MM.1S (cell line): ENCODE measurements at regions not wholly inside any gene's neighbourhood (a gene's known extent, or its start where the extent isn't known, plus 50 kb on each side); places are given as distances from the start of the nearest gene placed in this dataset.

ENCODE experiments used
- DNase-seq: peaks from one replicate; pipeline ENCODE4 v3.0.0-alpha.2; 2015
- H2AFZ ChIP-seq: fragments of 300-600 bp; sonication (generic); 2 replicates; pipeline ENCODE4 v1.6.0; 2016; ENCODE audit warnings: antibody characterized with exemption, low read length
- H3F3A ChIP-seq: fragments of 300-600 bp; sonication (generic); 2 replicates; pipeline ENCODE4 v1.6.1; 2016; ENCODE audit warnings: mild to moderate bottlenecking, antibody characterized with exemption, low read length, moderate library complexity, mixed read lengths; ENCODE audit not compliant: insufficient read depth
- H3K27ac ChIP-seq: fragments of 300-600 bp; sonication (generic); 2 replicates; pipeline ENCODE4 v1.5.1; 2016; ENCODE audit warnings: mild to moderate bottlenecking, low read length
- H3K27me3 ChIP-seq: fragments of 300-600 bp; sonication (generic); replicated peaks from 2 replicates; pipeline ENCODE4 v1.6.0; 2016; ENCODE audit warnings: low read length; ENCODE audit not compliant: insufficient read depth
- H3K36me3 ChIP-seq: fragments of 300-600 bp; sonication (generic); replicated peaks from 2 replicates; pipeline ENCODE4 v1.6.1; 2016; ENCODE audit warnings: mild to moderate bottlenecking, low read length, mixed read lengths; ENCODE audit not compliant: insufficient read depth
- H3K4me1 ChIP-seq: fragments of 300-600 bp; sonication (generic); 2 replicates; pipeline ENCODE4 v1.6.1; 2016; ENCODE audit warnings: low read length, mixed read lengths
- H3K4me2 ChIP-seq: fragments of 300-600 bp; sonication (generic); 2 replicates; pipeline ENCODE4 v1.6.0; 2016; ENCODE audit warnings: low read depth, low read length
- H3K4me3 ChIP-seq: fragments of 300-600 bp; sonication (generic); 2 replicates; pipeline ENCODE4 v1.5.1; 2016; ENCODE audit warnings: low read length, mixed read lengths
- H3K79me2 ChIP-seq: fragments of 300-600 bp; sonication (generic); 2 replicates; pipeline ENCODE4 v1.6.1; 2016; ENCODE audit warnings: mixed run types, low read length, mixed read lengths
- H3K9ac ChIP-seq: fragments of 300-600 bp; sonication (generic); 2 replicates; pipeline ENCODE4 v1.6.1; 2016; ENCODE audit warnings: low read length, mixed read lengths
- H3K9me2 ChIP-seq: fragments of 300-600 bp; sonication (generic); replicated peaks from 2 replicates; pipeline ENCODE4 v1.6.1; 2016; ENCODE audit warnings: mild to moderate bottlenecking, low read length, mixed read lengths; ENCODE audit not compliant: insufficient read depth
- H3K9me3 ChIP-seq: fragments of 300-600 bp; sonication (generic); replicated peaks from 2 replicates; pipeline ENCODE4 v1.6.1; 2016; ENCODE audit warnings: mild to moderate bottlenecking, low read length, mixed read lengths; ENCODE audit not compliant: insufficient read depth
- H4K20me1 ChIP-seq: fragments of 300-600 bp; sonication (generic); 2 replicates; pipeline ENCODE4 v1.6.1; 2016; ENCODE audit warnings: mild to moderate bottlenecking, low read length, moderate library complexity, mixed read lengths; ENCODE audit not compliant: insufficient read depth
- EZH2 ChIP-seq: fragments of 300-600 bp; sonication (generic); optimal IDR thresholded peaks from 2 replicates; pipeline ENCODE3; 2017; ENCODE audit warnings: low read depth, mild to moderate bottlenecking, antibody characterized with exemption, low read length, mixed read lengths
- EZH2phosphoT487 ChIP-seq: fragments of 300-600 bp; sonication (generic); IDR thresholded peaks from 2 replicates; pipeline ENCODE4 v1.6.1; 2018; ENCODE audit warnings: antibody characterized with exemption, low read length
- TF ChIP-seq, protein P1 (sequence below): fragments of 300-600 bp; sonication (generic); IDR thresholded peaks from 2 replicates; pipeline ENCODE4 v1.5.1; 2016; ENCODE audit warnings: antibody characterized with exemption, low read length, mixed read lengths

DNA sequence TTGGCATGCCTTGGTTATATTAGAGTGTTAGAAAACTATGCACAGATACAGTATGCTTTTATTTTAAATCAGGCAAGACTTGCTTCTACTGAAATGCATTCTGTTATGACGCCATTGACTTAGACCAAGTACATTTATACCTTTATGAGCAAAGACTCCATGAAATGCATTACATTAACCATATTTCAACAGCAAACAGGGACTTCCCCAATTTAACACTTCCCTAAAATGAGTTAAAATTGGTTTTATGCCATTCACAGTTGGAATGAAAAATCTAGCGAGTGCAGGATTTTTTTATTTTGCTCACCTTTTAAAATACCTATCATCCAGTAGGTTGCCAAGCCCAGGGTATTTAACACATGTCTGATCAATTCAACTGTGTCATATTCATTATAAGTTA, 272.1 kb upstream of the IZUMO3 start:
- Histone ChIP-seq H3K4me2 (no peak overlapping the region), H2AFZ (no peak overlapping the region), H3K36me3 (no peaks in the 10 kb centered on the region), H4K20me1 (no peaks in the 10 kb centered on the region), H3K9me2 (no peaks in the 10 kb centered on the region), H3K27ac (no peak overlapping the region), H3K4me1 (no peaks in the 10 kb centered on the region), H3K9ac (no peak overlapping the region), H3F3A (no peaks in the 10 kb centered on the region), H3K79me2 (no peaks in the 10 kb centered on the region), H3K9me3 (no peaks in the 10 kb centered on the region), H3K27me3 (no peaks in the 10 kb centered on the region), H3K4me3 (no peak overlapping the region)
- no peak for DNase-seq
- TF ChIP-seq, protein P1, sequence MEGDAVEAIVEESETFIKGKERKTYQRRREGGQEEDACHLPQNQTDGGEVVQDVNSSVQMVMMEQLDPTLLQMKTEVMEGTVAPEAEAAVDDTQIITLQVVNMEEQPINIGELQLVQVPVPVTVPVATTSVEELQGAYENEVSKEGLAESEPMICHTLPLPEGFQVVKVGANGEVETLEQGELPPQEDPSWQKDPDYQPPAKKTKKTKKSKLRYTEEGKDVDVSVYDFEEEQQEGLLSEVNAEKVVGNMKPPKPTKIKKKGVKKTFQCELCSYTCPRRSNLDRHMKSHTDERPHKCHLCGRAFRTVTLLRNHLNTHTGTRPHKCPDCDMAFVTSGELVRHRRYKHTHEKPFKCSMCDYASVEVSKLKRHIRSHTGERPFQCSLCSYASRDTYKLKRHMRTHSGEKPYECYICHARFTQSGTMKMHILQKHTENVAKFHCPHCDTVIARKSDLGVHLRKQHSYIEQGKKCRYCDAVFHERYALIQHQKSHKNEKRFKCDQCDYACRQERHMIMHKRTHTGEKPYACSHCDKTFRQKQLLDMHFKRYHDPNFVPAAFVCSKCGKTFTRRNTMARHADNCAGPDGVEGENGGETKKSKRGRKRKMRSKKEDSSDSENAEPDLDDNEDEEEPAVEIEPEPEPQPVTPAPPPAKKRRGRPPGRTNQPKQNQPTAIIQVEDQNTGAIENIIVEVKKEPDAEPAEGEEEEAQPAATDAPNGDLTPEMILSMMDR = no peak
- TF ChIP-seq EZH2 (no peak), EZH2phosphoT487 (no peak)

DNA sequence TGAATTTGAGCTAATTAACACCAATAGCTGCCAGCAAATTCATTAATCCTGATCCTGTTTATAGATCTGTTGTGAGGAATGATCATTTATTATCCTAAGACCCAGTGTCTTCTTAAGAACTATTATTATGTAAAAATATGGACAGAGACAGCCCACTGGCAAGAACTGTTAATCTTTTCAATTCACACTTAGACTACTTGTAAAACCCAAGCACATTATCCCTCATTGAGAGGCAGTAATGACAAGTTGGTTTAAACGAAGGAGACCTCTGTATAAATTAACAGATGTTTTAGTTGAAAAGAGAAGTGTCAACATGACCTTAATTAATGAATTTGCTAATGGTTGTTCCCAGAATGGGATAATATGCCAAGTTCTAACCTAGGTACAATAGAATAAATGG, 270.3 kb upstream of the IZUMO3 start:
- H2AFZ ChIP-seq = no peak overlapping the region
- TF ChIP-seq, protein P1 = no peak
- no peak for TF ChIP-seq EZH2
- no peaks in the 10 kb centered on the region for H3K36me3 ChIP-seq
- H3K9ac ChIP-seq = no peak overlapping the region
- no peak overlapping the region for H3K4me3 ChIP-seq
- H3K79me2 ChIP-seq = no peaks in the 10 kb centered on the region
- no peak for DNase-seq
- no peaks in the 10 kb centered on the region for H3K4me1 ChIP-seq
- H3K9me2 ChIP-seq = no peaks in the 10 kb centered on the region
- no peaks in the 10 kb centered on the region for H3K27me3 ChIP-seq
- no peak overlapping the region for H3K4me2 ChIP-seq
- no peaks in the 10 kb centered on the region for H3F3A ChIP-seq
- H4K20me1 ChIP-seq = no peaks in the 10 kb centered on the region
- H3K27ac ChIP-seq = no peak overlapping the region
- no peaks in the 10 kb centered on the region; the same call in 1 of the 2 replicates for H3K9me3 ChIP-seq

DNA sequence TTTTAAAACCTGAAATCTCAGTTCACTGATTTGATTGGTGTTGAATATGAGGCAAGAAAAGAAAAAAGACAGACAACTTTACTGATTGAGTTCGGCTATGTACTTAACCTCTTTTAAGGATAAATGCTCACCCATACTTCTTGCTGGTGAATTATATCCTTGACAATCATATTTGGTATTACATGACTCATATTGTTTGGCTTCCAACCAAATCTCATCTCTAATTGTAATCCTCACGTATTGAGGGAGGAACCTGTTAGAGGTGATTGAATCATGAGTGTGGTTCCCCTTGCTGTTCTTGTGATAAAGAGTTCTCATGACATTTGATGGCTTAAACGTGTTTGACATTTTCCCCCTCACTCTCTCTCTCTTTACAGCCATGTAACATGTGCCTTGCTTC, 255.6 kb upstream of the IZUMO3 start:
- Histone ChIP-seq H3K36me3 (no peaks in the 10 kb centered on the region), H3K4me1 (no peaks in the 10 kb centered on the region), H3K27me3 (no peaks in the 10 kb centered on the region), H3K9me3 (no peaks in the 10 kb centered on the region), H3K4me2 (no peak overlapping the region), H3K27ac (no peak overlapping the region), H3K9me2 (no peaks in the 10 kb centered on the region), H3K9ac (no peak overlapping the region), H3K4me3 (no peak overlapping the region), H3F3A (no peaks in the 10 kb centered on the region), H2AFZ (no peak overlapping the region), H3K79me2 (no peaks in the 10 kb centered on the region), H4K20me1 (no peaks in the 10 kb centered on the region)
- no peak for TF ChIP-seq EZH2phosphoT487
- TF ChIP-seq EZH2 = no peak
- TF ChIP-seq, protein P1 = no peak
- no peak for DNase-seq

DNA sequence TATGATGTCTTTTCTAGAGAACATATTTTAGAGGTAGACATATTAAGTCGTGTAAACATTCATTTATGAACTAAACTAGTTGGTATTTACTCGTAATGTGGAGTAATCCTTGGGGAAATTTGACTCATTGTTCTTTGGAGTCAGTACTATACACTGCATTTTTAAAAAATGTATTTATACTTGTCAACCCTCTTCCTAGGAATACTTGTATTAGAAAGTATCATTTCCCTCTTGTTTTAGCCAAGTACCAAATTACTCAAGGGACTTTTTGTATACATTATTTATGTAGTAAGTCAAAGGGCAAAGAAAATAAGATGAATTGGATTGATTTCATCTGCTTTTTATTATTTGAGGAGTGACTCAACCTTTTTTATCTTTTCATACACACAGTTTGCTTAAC, 248.1 kb upstream of the IZUMO3 start:
- H2AFZ ChIP-seq = no peak overlapping the region
- no peaks in the 10 kb centered on the region for H3K9me2 ChIP-seq
- DNase-seq = no peak
- H3K27me3 ChIP-seq = no peaks in the 10 kb centered on the region
- H3K4me3 ChIP-seq = no peak overlapping the region
- no peaks in the 10 kb centered on the region for H3K4me1 ChIP-seq
- no peak for TF ChIP-seq EZH2
- TF ChIP-seq, protein P1 = no peak
- no peak for TF ChIP-seq EZH2phosphoT487
- no peaks in the 10 kb centered on the region for H3F3A ChIP-seq
- no peaks in the 10 kb centered on the region for H4K20me1 ChIP-seq
- H3K27ac ChIP-seq = no peak overlapping the region
- H3K9me3 ChIP-seq = no peaks in the 10 kb centered on the region
- no peaks in the 10 kb centered on the region for H3K79me2 ChIP-seq
- H3K4me2 ChIP-seq = no peak overlapping the region
- no peaks in the 10 kb centered on the region for H3K36me3 ChIP-seq
- H3K9ac ChIP-seq = no peak overlapping the region
